Neuronal stem cell (in vitro differentiated cells): ENCODE measurements at regions not wholly inside any gene's neighbourhood (a gene's known extent, or its start where the extent isn't known, plus 50 kb on each side); places are given as distances from the start of the nearest gene placed in this dataset.

Experiments used
- DNase-seq: peaks from one replicate; pipeline ENCODE4 v3.0.0-alpha.2; 2013; ENCODE audit warnings: low spot score
- H2AFZ ChIP-seq: one replicate; pipeline ENCODE4 v1.6.1; 2013; ENCODE audit warnings: mild to moderate bottlenecking, low read length, inconsistent platforms
- H2AK5ac ChIP-seq: 2 replicates; pipeline ENCODE4 v1.6.1; 2013; ENCODE audit warnings: low read depth, mild to moderate bottlenecking, inconsistent platforms, low read length, moderate library complexity, mixed read lengths
- H2BK120ac ChIP-seq: 2 replicates; pipeline ENCODE4 v1.6.1; 2013; ENCODE audit warnings: low read depth, mild to moderate bottlenecking, inconsistent platforms, low read length, moderate library complexity, mixed read lengths
- H2BK12ac ChIP-seq: one replicate; pipeline ENCODE4 v1.6.1; 2013; ENCODE audit warnings: low read length, inconsistent platforms
- H2BK15ac ChIP-seq: 2 replicates; pipeline ENCODE4 v1.6.1; 2013; ENCODE audit warnings: mild to moderate bottlenecking, low read length, inconsistent platforms, mixed read lengths
- H2BK5ac ChIP-seq: one replicate; pipeline ENCODE4 v1.6.1; 2013; ENCODE audit warnings: inconsistent platforms, mild to moderate bottlenecking, low read length, moderate library complexity
- H3K14ac ChIP-seq: one replicate; pipeline ENCODE4 v1.6.1; 2013; ENCODE audit warnings: low read length, inconsistent platforms
- H3K18ac ChIP-seq: 2 replicates; pipeline ENCODE4 v1.6.1; 2013; ENCODE audit warnings: low read length, inconsistent platforms
- H3K23ac ChIP-seq: 2 replicates; pipeline ENCODE4 v1.6.1; 2013; ENCODE audit warnings: low read depth, mild to moderate bottlenecking, mixed read lengths, low read length, inconsistent platforms; ENCODE audit not compliant: poor library complexity
- H3K27ac ChIP-seq: replicated peaks from 3 replicates; pipeline ENCODE4 v1.5.1; 2013; ENCODE audit warnings: low read length, inconsistent platforms
- H3K27me3 ChIP-seq, 3 experiments: 2 replicates each; pipeline ENCODE4 v1.6.1; 2013; ENCODE audit warnings: low read length in 3 of 3, mild to moderate bottlenecking in 2 of 3, inconsistent platforms in 1 of 3, low read depth in 1 of 3, mixed read lengths in 1 of 3, moderate library complexity in 1 of 3; ENCODE audit not compliant: control insufficient read depth in 3 of 3, insufficient read depth in 3 of 3
- H3K36me3 ChIP-seq, 2 donors: replicated peaks in 1 of 2; 2 replicates each; pipeline ENCODE4 v1.6.1; 2013; ENCODE audit warnings: low read length in 2 of 2; ENCODE audit not compliant: control insufficient read depth in 2 of 2, insufficient read depth in 2 of 2
- H3K4ac ChIP-seq: 2 replicates; pipeline ENCODE4 v1.6.1; 2013; ENCODE audit warnings: inconsistent platforms, mild to moderate bottlenecking, low read length, moderate library complexity
- H3K4me1 ChIP-seq, 2 donors: 1 replicate in 1 of 2; 2 replicates in 1 of 2; pipeline ENCODE4 v1.6.1; 2013; ENCODE audit warnings: low read length in 2 of 2, low read depth in 1 of 2; ENCODE audit not compliant: control insufficient read depth in 2 of 2, insufficient read depth in 1 of 2
- H3K4me2 ChIP-seq: one replicate; pipeline ENCODE4 v1.6.1; 2013; ENCODE audit warnings: mild to moderate bottlenecking, low read length, inconsistent platforms; ENCODE audit not compliant: insufficient read depth, poor library complexity, severe bottlenecking
- H3K4me3 ChIP-seq, 2 donors: 2 replicates each; pipeline ENCODE4 v1.5.1; 2013; ENCODE audit warnings: low read length in 2 of 2, mild to moderate bottlenecking in 2 of 2, inconsistent platforms in 1 of 2, moderate library complexity in 1 of 2
- H3K79me1 ChIP-seq: one replicate; pipeline ENCODE4 v1.6.1; 2013; ENCODE audit warnings: low read depth, mild to moderate bottlenecking, inconsistent platforms, low read length, moderate library complexity
- H3K9ac ChIP-seq: one replicate; pipeline ENCODE4 v1.6.1; 2013; ENCODE audit warnings: mild to moderate bottlenecking, low read depth, low read length, inconsistent platforms; ENCODE audit not compliant: poor library complexity
- H3K9me3 ChIP-seq, 2 donors: replicated peaks in 1 of 2; 2 replicates each; pipeline versions ENCODE3 to v1.6.1; 2013; ENCODE audit warnings: low read length in 2 of 2, mild to moderate bottlenecking in 2 of 2, inconsistent platforms in 1 of 2, low read depth in 1 of 2, mixed read lengths in 1 of 2, moderate library complexity in 1 of 2; ENCODE audit not compliant: control insufficient read depth in 2 of 2, insufficient read depth in 1 of 2
- H4K8ac ChIP-seq: one replicate; pipeline ENCODE4 v1.6.1; 2013; ENCODE audit warnings: low read depth, mild to moderate bottlenecking, inconsistent platforms, low read length, moderate library complexity
- H4K91ac ChIP-seq: one replicate; pipeline ENCODE4 v1.6.1; 2013; ENCODE audit warnings: low read length, low read depth, mild to moderate bottlenecking, inconsistent platforms; ENCODE audit not compliant: poor library complexity
- WGBS, 2 donors: extraction: QIAGEN DNeasy Blood & Tissue Kit; methylation state at CpG; one replicate each; pipeline ENCODE4 v1.1.7; 2013; ENCODE audit warnings: missing lambda C conversion rate in 2 of 2, mixed read lengths in 1 of 2; ENCODE audit not compliant: insufficient read length in 2 of 2, insufficient replicate concordance in 1 of 2; ENCODE audit errors: extremely low coverage in 2 of 2; 5-methylcytosine and 5-hydroxymethylcytosine counted together

- H3K27ac ChIP-seq = no peak overlapping the region
Observed at GRCh38 chr7:17532861-17533404, 234.5 kb downstream of the AHR start.

GRCh38 chr7:17534348-17534747 lies 235.9 kb downstream of the AHR start:
- Histone ChIP-seq H3K4me2 (no peak overlapping the region), H3K23ac (no peak overlapping the region)
- no peak for DNase-seq

More at GRCh38 chr7:17532861-17533404, 234.5 kb downstream of the AHR start:
- no peak overlapping the region for H3K4me3 ChIP-seq
- no peak overlapping the region for H3K18ac ChIP-seq
- no peak overlapping the region for H3K14ac ChIP-seq
- no peaks in the 10 kb centered on the region for H3K27me3 ChIP-seq
- H4K8ac ChIP-seq = no peak overlapping the region
- H2BK12ac ChIP-seq = no peak overlapping the region
- no peak overlapping the region for H4K91ac ChIP-seq
- no peak overlapping the region for H2BK5ac ChIP-seq
- no peak overlapping the region for H3K4me2 ChIP-seq
- no peak overlapping the region for H3K4ac ChIP-seq
- no peak overlapping the region for H2BK120ac ChIP-seq
- no peak overlapping the region for H3K23ac ChIP-seq
- no peaks in the 10 kb centered on the region for H3K36me3 ChIP-seq
- no peaks in the 10 kb centered on the region for H3K4me1 ChIP-seq
- DNase-seq = no peak
- H2BK15ac ChIP-seq = no peak overlapping the region
- H3K9me3 ChIP-seq = no peaks in the 10 kb centered on the region
- H2AK5ac ChIP-seq = no peak overlapping the region
- no peak overlapping the region for H3K9ac ChIP-seq
- no peaks in the 10 kb centered on the region for H3K79me1 ChIP-seq
- WGBS, 2 donors = no CpG with 5 or more reads among the region's 2 CpGs
- H2AFZ ChIP-seq = no peak overlapping the region

GRCh38 chr7:17535776-17536175 lies 237.3 kb downstream of the AHR start:
- no peak overlapping the region for H2AFZ ChIP-seq
- H3K14ac ChIP-seq = no peak overlapping the region
- H3K36me3 ChIP-seq = no peaks in the 10 kb centered on the region
- no peak overlapping the region for H2BK5ac ChIP-seq
- no peak overlapping the region for H2AK5ac ChIP-seq
- no peak overlapping the region for H3K4ac ChIP-seq
- H3K9ac ChIP-seq = no peak overlapping the region
- no peaks in the 10 kb centered on the region for H3K4me1 ChIP-seq
- H2BK12ac ChIP-seq = no peak overlapping the region
- H3K27me3 ChIP-seq = no peaks in the 10 kb centered on the region
- DNase-seq = no peak
- H2BK120ac ChIP-seq = no peak overlapping the region
- no peak overlapping the region for H3K18ac ChIP-seq
- no peak overlapping the region for H4K8ac ChIP-seq
- no peaks in the 10 kb centered on the region for H3K9me3 ChIP-seq
- no peak overlapping the region for H4K91ac ChIP-seq
- no peaks in the 10 kb centered on the region for H3K79me1 ChIP-seq
- H3K4me2 ChIP-seq = no peak overlapping the region
- H3K27ac ChIP-seq = no peak overlapping the region
- WGBS, 2 donors = no CpG with 5 or more reads among the region's 1 CpG
- H2BK15ac ChIP-seq = no peak overlapping the region
- no peak overlapping the region for H3K4me3 ChIP-seq
- H3K23ac ChIP-seq = no peak overlapping the region

More at GRCh38 chr7:17534348-17534747, 235.9 kb downstream of the AHR start:
- Histone ChIP-seq H3K4me1 (no peaks in the 10 kb centered on the region), H3K18ac (no peak overlapping the region), H3K9me3 (no peaks in the 10 kb centered on the region), H3K4me3 (no peak overlapping the region), H3K27ac (no peak overlapping the region), H2BK15ac (no peak overlapping the region), H2BK5ac (no peak overlapping the region), H3K4ac (no peak overlapping the region), H3K27me3 (no peaks in the 10 kb centered on the region), H2AFZ (no peak overlapping the region), H3K36me3 (no peaks in the 10 kb centered on the region), H2AK5ac (no peak overlapping the region), H3K14ac (no peak overlapping the region), H4K8ac (no peak overlapping the region), H2BK12ac (no peak overlapping the region), H2BK120ac (no peak overlapping the region), H4K91ac (no peak overlapping the region), H3K79me1 (no peaks in the 10 kb centered on the region), H3K9ac (no peak overlapping the region)
- no CpG with 5 or more reads among the region's 3 CpGs for WGBS, 2 donors

- Histone ChIP-seq H3K4me2 (no peak overlapping the region), H3K14ac (no peak overlapping the region), H3K23ac (no peak overlapping the region), H3K27me3 (no peaks in the 10 kb centered on the region), H2BK5ac (no peak overlapping the region), H3K9ac (no peak overlapping the region), H2AFZ (no peak overlapping the region), H4K8ac (no peak overlapping the region), H3K4me3 (no peak overlapping the region), H3K4ac (no peak overlapping the region), H3K79me1 (no peaks in the 10 kb centered on the region), H3K36me3 (no peaks in the 10 kb centered on the region), H3K4me1 (no peaks in the 10 kb centered on the region), H2BK15ac (no peak overlapping the region), H2BK120ac (no peak overlapping the region), H2BK12ac (no peak overlapping the region), H4K91ac (no peak overlapping the region), H2AK5ac (no peak overlapping the region), H3K9me3 (no peaks in the 10 kb centered on the region), H3K18ac (no peak overlapping the region), H3K27ac (no peak overlapping the region)
- no CpG with 5 or more reads among the region's 2 CpGs for WGBS, 2 donors
- no peak for DNase-seq
Observed at GRCh38 chr7:17544401-17544800, 245.9 kb downstream of the AHR start.
